Ascending aorta (tissue), 2 donors: ENCODE measurements at regions not wholly inside any gene's neighbourhood (a gene's known extent, or its start where the extent isn't known, plus 50 kb on each side); places are given as distances from the start of the nearest gene placed in this dataset.

Experiments
- DNase-seq, 2 donors: peaks; one replicate each; pipeline ENCODE4 v3.0.0-alpha.2; 2019; ENCODE audit warnings: low spot score in 2 of 2
- H3K27ac ChIP-seq, 2 donors: fragments of 200-600 bp; sonication (generic); one replicate each; pipeline ENCODE4 v1.5.1; 2016 to 2017; ENCODE audit warnings: mild to moderate bottlenecking in 1 of 2
- H3K27me3 ChIP-seq: fragments of 200-600 bp; sonication (generic); one replicate; pipeline ENCODE4 v1.5.1; 2017
- H3K36me3 ChIP-seq, 2 donors: fragments of 200-600 bp; sonication (generic); one replicate each; pipeline ENCODE4 v1.5.1; 2016
- H3K4me1 ChIP-seq, 2 donors: fragments of 200-600 bp; sonication (generic); one replicate each; pipeline ENCODE4 v1.5.1; 2016 to 2017; ENCODE audit warnings: mild to moderate bottlenecking in 1 of 2
- H3K4me3 ChIP-seq, 2 donors: fragments of 200-600 bp; sonication (generic); one replicate each; pipeline ENCODE4 v1.5.1; 2016 to 2017; ENCODE audit warnings: mild to moderate bottlenecking in 1 of 2
- H3K9me3 ChIP-seq, 2 donors: fragments of 200-600 bp; sonication (generic); one replicate each; pipeline ENCODE4 v1.5.1; 2016
- CTCF ChIP-seq, 3 experiments: fragments of 200-600 bp in 2 of 3; fragments of 450-650 bp in 1 of 3; sonication (generic) in 2 of 3; IDR thresholded peaks; one replicate each; pipeline ENCODE4 v1.5.1; 2016 to 2019; ENCODE audit warnings: antibody characterized with exemption in 3 of 3, mild to moderate bottlenecking in 1 of 3, moderate library complexity in 1 of 3
- intact Hi-C: fragments of 100-400 bp; cut with DNase I; formaldehyde crosslinking; loops from one replicate; pipeline ENCODE4 v1.15.1; 2023

- Histone ChIP-seq H3K27ac (no peak overlapping the region), H3K27me3 (no peaks in the 10 kb centered on the region), H3K4me3 (no peak overlapping the region), H3K4me1 (no peaks in the 10 kb centered on the region), H3K9me3 (no peaks in the 10 kb centered on the region), H3K36me3 (no peaks in the 10 kb centered on the region)
- no peak for DNase-seq
- intact Hi-C loops: no loop called here
- no peak for TF ChIP-seq CTCF (IDR thresholded peaks at IDR 0.05)
Observed at GRCh38 chr18:55856229-55856628, 268.2 kb upstream of the TCF4 start.

- Histone ChIP-seq H3K27me3 (no peaks in the 10 kb centered on the region), H3K9me3 (no peaks in the 10 kb centered on the region), H3K27ac (no peak overlapping the region), H3K36me3 (no peaks in the 10 kb centered on the region), H3K4me3 (no peak overlapping the region), H3K4me1 (no peaks in the 10 kb centered on the region)
- intact Hi-C loops: no loop called here
- no peak for DNase-seq
- no peak for TF ChIP-seq CTCF (IDR thresholded peaks at IDR 0.05)
Observed at GRCh38 chr18:55853268-55853667, 265.3 kb upstream of the TCF4 start.

GRCh38 chr18:55850904-55851303 lies 262.9 kb upstream of the TCF4 start:
- no peaks in the 10 kb centered on the region for H3K4me1 ChIP-seq
- intact Hi-C loops: no loop called here
- H3K36me3 ChIP-seq: no peaks in the 10 kb centered on the region
- H3K4me3 ChIP-seq: no peak overlapping the region
- no peak for DNase-seq
- no peaks in the 10 kb centered on the region for H3K9me3 ChIP-seq
- no peak for TF ChIP-seq CTCF (IDR thresholded peaks at IDR 0.05)
- no peak overlapping the region for H3K27ac ChIP-seq
- H3K27me3 ChIP-seq: no peaks in the 10 kb centered on the region

GRCh38 chr18:55849391-55849790 lies 261.4 kb upstream of the TCF4 start:
- DNase-seq: no peak
- Histone ChIP-seq H3K36me3 (no peaks in the 10 kb centered on the region), H3K9me3 (no peaks in the 10 kb centered on the region), H3K27ac (no peak overlapping the region), H3K4me1 (no peaks in the 10 kb centered on the region), H3K4me3 (no peak overlapping the region), H3K27me3 (no peaks in the 10 kb centered on the region)
- intact Hi-C loops: no loop called here
- TF ChIP-seq CTCF (IDR thresholded peaks at IDR 0.05): no peak

GRCh38 chr18:55847960-55848359 lies 260.0 kb upstream of the TCF4 start:
- Histone ChIP-seq H3K4me3 (no peak overlapping the region), H3K36me3 (no peaks in the 10 kb centered on the region), H3K4me1 (no peaks in the 10 kb centered on the region), H3K27me3 (no peaks in the 10 kb centered on the region), H3K9me3 (no peaks in the 10 kb centered on the region), H3K27ac (no peak overlapping the region)
- TF ChIP-seq CTCF (IDR thresholded peaks at IDR 0.05): no peak
- intact Hi-C loops: no loop called here
- no peak for DNase-seq

- Histone ChIP-seq H3K4me1 (no peaks in the 10 kb centered on the region), H3K27me3 (no peaks in the 10 kb centered on the region), H3K36me3 (no peaks in the 10 kb centered on the region), H3K9me3 (no peaks in the 10 kb centered on the region), H3K4me3 (no peak overlapping the region), H3K27ac (no peak overlapping the region)
- DNase-seq: no peak
- intact Hi-C loops: no loop called here
- no peak for TF ChIP-seq CTCF (IDR thresholded peaks at IDR 0.05)
Observed at GRCh38 chr18:55845221-55845620, 257.2 kb upstream of the TCF4 start.
